Karpas-422 (cell line): ENCODE measurements at regions not wholly inside any gene's neighbourhood (a gene's known extent, or its start where the extent isn't known, plus 50 kb on each side); places are given as distances from the start of the nearest gene placed in this dataset.

Experiments
- DNase-seq: peaks from one replicate; pipeline ENCODE4 v3.0.0-alpha.2; 2015
- H2AFZ ChIP-seq: fragments of 200-600 bp; sonication (generic); 2 replicates; pipeline ENCODE4 v1.6.1; 2014; ENCODE audit warnings: antibody characterized with exemption, low read length, mixed read lengths
- H3K27ac ChIP-seq: fragments of 200-600 bp; sonication (generic); 2 replicates; pipeline ENCODE4 v1.5.1; 2014; ENCODE audit warnings: mild to moderate bottlenecking, low read length, moderate library complexity
- H3K27me3 ChIP-seq: fragments of 200-600 bp; sonication (generic); 2 replicates; pipeline ENCODE4 v1.6.1; 2014; ENCODE audit warnings: low read length, mixed read lengths
- H3K36me3 ChIP-seq: fragments of 200-600 bp; sonication (generic); 2 replicates; pipeline ENCODE4 v1.6.1; 2014; ENCODE audit warnings: low read length, mixed read lengths; ENCODE audit not compliant: insufficient read depth
- H3K4me1 ChIP-seq: fragments of 200-600 bp; sonication (generic); 2 replicates; pipeline ENCODE4 v1.6.1; 2014; ENCODE audit warnings: mild to moderate bottlenecking, low read length, mixed read lengths
- H3K4me2 ChIP-seq: fragments of 200-600 bp; sonication (generic); 2 replicates; pipeline ENCODE4 v1.6.1; 2014; ENCODE audit warnings: low read length, low read depth, mild to moderate bottlenecking; ENCODE audit not compliant: poor library complexity, severe bottlenecking
- H3K4me3 ChIP-seq: fragments of 200-600 bp; sonication (generic); 2 replicates; pipeline ENCODE4 v1.5.1; 2014; ENCODE audit warnings: mild to moderate bottlenecking, antibody characterized with exemption, low read length, mixed read lengths
- H3K79me2 ChIP-seq: fragments of 200-600 bp; sonication (generic); 2 replicates; pipeline ENCODE4 v1.6.1; 2014; ENCODE audit warnings: mild to moderate bottlenecking, low read length, mixed read lengths
- H3K9ac ChIP-seq: fragments of 200-600 bp; sonication (generic); 2 replicates; pipeline ENCODE4 v1.6.0; 2014; ENCODE audit warnings: low read length
- H3K9me2 ChIP-seq: fragments of 200-600 bp; sonication (generic), shearing (Covaris generic); replicated peaks from 2 replicates; pipeline ENCODE4 v1.6.0; 2014; ENCODE audit warnings: mild to moderate bottlenecking, low read length, moderate library complexity; ENCODE audit not compliant: insufficient read depth
- H3K9me3 ChIP-seq: fragments of 300-700, 200-600 bp; sonication (generic); 2 replicates; pipeline ENCODE4 v1.6.1; 2014; ENCODE audit warnings: low read length, mixed read lengths
- H4K20me1 ChIP-seq: fragments of 200-600 bp; sonication (generic); 2 replicates; pipeline ENCODE4 v1.6.1; 2014; ENCODE audit warnings: mild to moderate bottlenecking, antibody characterized with exemption, low read length, low read depth; ENCODE audit not compliant: insufficient read depth

- Histone ChIP-seq H3K9me2 (no peaks in the 10 kb centered on the region), H4K20me1 (no peaks in the 10 kb centered on the region), H3K79me2 (no peaks in the 10 kb centered on the region), H3K9ac (no peak overlapping the region), H3K27me3 (no peaks in the 10 kb centered on the region), H3K4me1 (no peaks in the 10 kb centered on the region), H3K27ac (no peak overlapping the region), H3K4me2 (no peak overlapping the region), H2AFZ (no peak overlapping the region), H3K9me3 (no peaks in the 10 kb centered on the region), H3K4me3 (no peak overlapping the region), H3K36me3 (no peaks in the 10 kb centered on the region)
- DNase-seq: no peak
Observed at GRCh38 chr2:133726973-133727372, 158.7 kb upstream of the NCKAP5 start.

- no peaks in the 10 kb centered on the region for H3K36me3 ChIP-seq
Observed at GRCh38 chr2:133732059-133732458, 163.8 kb upstream of the NCKAP5 start.

GRCh38 chr2:133732982-133733900 lies 165.0 kb upstream of the NCKAP5 start:
- Histone ChIP-seq H3K27ac (no peak overlapping the region), H3K79me2 (no peaks in the 10 kb centered on the region), H3K36me3 (no peaks in the 10 kb centered on the region), H2AFZ (no peak overlapping the region), H4K20me1 (no peaks in the 10 kb centered on the region), H3K9ac (no peak overlapping the region), H3K27me3 (no peaks in the 10 kb centered on the region), H3K9me2 (no peaks in the 10 kb centered on the region), H3K4me1 (no peaks in the 10 kb centered on the region), H3K4me3 (no peak overlapping the region), H3K4me2 (no peak overlapping the region), H3K9me3 (no peaks in the 10 kb centered on the region; the same call in 1 of the 2 replicates)
- DNase-seq: no peak

More at GRCh38 chr2:133732059-133732458, 163.8 kb upstream of the NCKAP5 start:
- Histone ChIP-seq H3K4me1 (no peaks in the 10 kb centered on the region), H3K4me2 (no peak overlapping the region), H3K27ac (no peak overlapping the region), H3K79me2 (no peaks in the 10 kb centered on the region), H3K4me3 (no peak overlapping the region), H2AFZ (no peak overlapping the region), H3K9me3 (no peaks in the 10 kb centered on the region; the same call in 1 of the 2 replicates), H4K20me1 (no peaks in the 10 kb centered on the region), H3K9me2 (no peaks in the 10 kb centered on the region), H3K27me3 (no peaks in the 10 kb centered on the region), H3K9ac (no peak overlapping the region)
- DNase-seq: no peak

GRCh38 chr2:133733901-133734255 lies 165.6 kb upstream of the NCKAP5 start:
- Histone ChIP-seq H3K27me3 (no peaks in the 10 kb centered on the region), H3K27ac (no peak overlapping the region), H3K4me3 (no peak overlapping the region), H3K9me2 (no peaks in the 10 kb centered on the region), H3K9ac (no peak overlapping the region), H3K4me1 (no peaks in the 10 kb centered on the region), H3K4me2 (no peak overlapping the region), H2AFZ (no peak overlapping the region), H3K36me3 (no peaks in the 10 kb centered on the region), H3K9me3 (no peaks in the 10 kb centered on the region; the same call in 1 of the 2 replicates), H4K20me1 (no peaks in the 10 kb centered on the region), H3K79me2 (no peaks in the 10 kb centered on the region)
- no peak for DNase-seq

- no peaks in the 10 kb centered on the region for H3K79me2 ChIP-seq
- H3K4me2 ChIP-seq: no peak overlapping the region
- no peak overlapping the region for H3K9ac ChIP-seq
- H3K4me3 ChIP-seq: no peak overlapping the region
- H4K20me1 ChIP-seq: no peaks in the 10 kb centered on the region
- no peaks in the 10 kb centered on the region for H3K4me1 ChIP-seq
- no peak overlapping the region for H3K27ac ChIP-seq
- DNase-seq: no peak
- no peak overlapping the region for H2AFZ ChIP-seq
- no peaks in the 10 kb centered on the region for H3K27me3 ChIP-seq
- H3K36me3 ChIP-seq: no peaks in the 10 kb centered on the region
- H3K9me3 ChIP-seq: no peaks in the 10 kb centered on the region; the same call in 1 of the 2 replicates
- H3K9me2 ChIP-seq: no peaks in the 10 kb centered on the region
Observed at GRCh38 chr2:133734716-133735495, 166.6 kb upstream of the NCKAP5 start.

- H3K27me3 ChIP-seq: no peaks in the 10 kb centered on the region
Observed at GRCh38 chr2:133736674-133737073, 168.4 kb upstream of the NCKAP5 start.

GRCh38 chr2:133737242-133737993 lies 169.2 kb upstream of the NCKAP5 start:
- DNase-seq: no peak
- Histone ChIP-seq H3K27ac (no peak overlapping the region), H3K9me2 (no peaks in the 10 kb centered on the region), H3K4me2 (no peak overlapping the region), H3K9ac (no peak overlapping the region), H3K9me3 (no peaks in the 10 kb centered on the region; the same call in 1 of the 2 replicates), H3K4me3 (no peak overlapping the region), H3K27me3 (no peaks in the 10 kb centered on the region), H4K20me1 (no peaks in the 10 kb centered on the region), H2AFZ (no peak overlapping the region), H3K79me2 (no peaks in the 10 kb centered on the region), H3K4me1 (no peaks in the 10 kb centered on the region), H3K36me3 (no peaks in the 10 kb centered on the region)

More at GRCh38 chr2:133736674-133737073, 168.4 kb upstream of the NCKAP5 start:
- Histone ChIP-seq H2AFZ (no peak overlapping the region), H3K4me3 (no peak overlapping the region), H3K9ac (no peak overlapping the region), H3K4me2 (no peak overlapping the region), H3K4me1 (no peaks in the 10 kb centered on the region), H3K27ac (no peak overlapping the region), H3K36me3 (no peaks in the 10 kb centered on the region), H3K9me3 (no peaks in the 10 kb centered on the region; the same call in 1 of the 2 replicates), H3K9me2 (no peaks in the 10 kb centered on the region), H3K79me2 (no peaks in the 10 kb centered on the region), H4K20me1 (no peaks in the 10 kb centered on the region)
- no peak for DNase-seq
